HG03342 (cell line): ENCODE measurements at regions not wholly inside any gene's neighbourhood (a gene's known extent, or its start where the extent isn't known, plus 50 kb on each side); places are given as distances from the start of the nearest gene placed in this dataset.

Source experiments
- ATAC-seq: cut with Tn5 transposase; IDR thresholded peaks from one replicate; pipeline ENCODE4 v1.9.1; 2021; ENCODE audit warnings: mild to moderate bottlenecking, moderate library complexity; ENCODE audit not compliant: unreplicated experiment

- no peak for ATAC-seq
Observed at GRCh38 chr11:103622296-103622695, 414.1 kb upstream of the DDI1 start.

DNA sequence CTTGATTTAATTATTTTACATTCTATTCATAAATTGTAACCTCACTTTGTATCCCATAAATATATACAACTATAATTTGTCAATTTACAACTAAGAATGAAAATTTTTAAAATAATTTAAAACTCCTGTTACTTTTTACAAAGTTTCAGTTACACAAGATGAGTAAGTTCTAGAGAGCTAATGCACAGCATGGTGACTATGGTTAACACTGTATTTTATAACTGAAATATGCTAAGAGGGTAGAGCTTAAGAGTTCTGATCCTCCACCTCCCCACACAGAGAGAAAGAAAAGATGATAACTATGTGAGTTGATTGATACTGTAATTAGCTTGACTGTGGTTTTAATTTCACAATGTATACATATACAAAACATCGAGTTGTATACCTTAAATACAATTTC, 412.5 kb upstream of the DDI1 start:
- ATAC-seq = no peak

- no peak for ATAC-seq
Observed at GRCh38 chr11:103624708-103625623, 411.5 kb upstream of the DDI1 start.

- no peak for ATAC-seq
Observed at GRCh38 chr11:103625624-103625965, 410.8 kb upstream of the DDI1 start.

DNA sequence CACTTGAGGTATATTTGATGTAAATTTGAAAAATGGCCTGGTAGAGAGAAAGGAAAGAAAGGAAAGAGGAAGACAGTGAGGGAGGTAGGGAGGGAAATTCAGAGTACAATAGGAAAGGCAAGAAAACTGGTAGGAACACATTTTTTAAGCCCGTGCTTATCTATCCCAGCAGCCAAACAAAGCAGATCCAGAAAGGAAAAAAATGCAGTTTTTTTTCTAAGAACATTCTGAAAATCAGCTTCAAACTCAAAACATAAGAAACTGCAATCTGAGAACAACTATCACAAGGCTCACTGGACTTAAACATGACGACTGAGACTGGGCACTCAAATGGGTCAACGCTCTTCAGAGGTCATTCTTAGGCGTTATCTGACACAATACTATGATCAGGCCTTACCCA, 408.3 kb upstream of the DDI1 start:
- no peak for ATAC-seq

DNA sequence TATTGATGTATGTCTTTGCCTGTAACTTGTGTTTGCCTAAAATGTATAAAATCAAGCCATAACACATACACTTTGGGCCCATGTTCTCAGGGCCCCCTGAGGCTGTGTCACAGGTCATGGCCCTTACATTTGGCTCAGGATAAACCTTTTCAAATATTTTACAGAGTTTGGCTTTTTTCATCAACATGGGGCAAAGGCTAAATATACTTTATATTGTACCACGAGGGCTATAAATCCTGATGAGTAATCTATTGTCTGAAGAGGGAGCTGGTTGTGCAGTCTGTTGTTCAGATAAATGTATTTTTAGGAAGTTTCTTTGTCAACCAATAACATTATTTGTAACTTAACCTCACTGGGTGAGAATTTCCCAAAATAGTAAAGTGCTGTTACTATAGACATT, 404.6 kb upstream of the DDI1 start:
- no peak for ATAC-seq

GRCh38 chr11:103633068-103633788, 403.2 kb upstream of the DDI1 start:
- ATAC-seq = no peak

DNA sequence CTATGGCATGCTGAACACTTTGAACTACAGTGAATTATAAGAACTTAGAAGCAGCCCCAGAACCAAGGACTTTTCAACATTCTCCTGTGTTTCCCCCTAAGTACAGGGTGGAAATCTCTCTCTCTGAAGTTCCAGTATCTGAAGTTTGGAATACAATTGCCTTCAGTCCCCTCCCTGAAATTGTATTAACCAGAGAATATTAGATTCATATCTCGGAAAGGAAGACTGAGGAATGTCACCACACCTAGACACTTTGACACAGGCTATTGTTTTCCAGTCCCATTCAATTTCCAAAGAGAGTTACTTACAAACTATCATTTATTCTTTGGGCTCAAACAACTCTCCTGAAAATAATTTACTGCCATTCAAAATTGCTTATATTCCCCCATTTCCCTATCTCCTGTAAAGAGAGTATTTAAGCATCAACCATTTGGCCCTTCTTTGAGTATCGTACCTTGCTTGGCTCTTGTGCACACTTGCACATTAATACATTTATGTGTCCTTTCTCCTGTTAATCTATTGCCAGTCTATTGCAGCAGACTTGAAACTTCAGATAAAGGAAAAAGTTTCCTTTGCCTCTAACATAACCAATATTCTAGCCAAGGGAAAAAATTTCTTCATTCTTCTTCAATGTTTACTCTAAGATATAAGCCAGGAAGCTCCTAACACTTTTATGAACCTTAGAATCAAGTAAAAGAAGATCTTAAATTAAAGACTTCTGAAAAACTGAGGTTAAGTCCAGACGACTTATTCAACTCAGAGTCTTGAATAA, 402.4 kb upstream of the DDI1 start:
- no peak for ATAC-seq

DNA sequence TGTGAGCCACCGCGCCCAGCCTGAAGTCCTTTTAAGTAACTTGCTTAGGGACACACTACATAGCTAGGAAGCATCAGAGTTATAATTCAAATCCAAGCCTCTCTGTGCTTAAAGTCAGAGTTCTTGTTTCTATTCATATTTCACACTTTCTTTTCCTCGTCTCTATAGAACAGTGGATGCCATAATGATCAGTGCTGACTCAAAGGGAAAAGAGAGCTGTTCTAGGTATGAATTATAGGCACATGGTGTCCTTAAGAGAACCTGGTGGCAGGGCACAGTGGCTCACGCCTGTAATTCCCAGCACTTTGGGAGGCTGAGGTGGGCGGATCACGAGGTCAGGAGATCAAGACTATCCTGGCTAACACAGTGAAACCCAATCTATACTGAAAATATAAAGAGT, 400.2 kb upstream of the DDI1 start:
- ATAC-seq = no peak

DNA sequence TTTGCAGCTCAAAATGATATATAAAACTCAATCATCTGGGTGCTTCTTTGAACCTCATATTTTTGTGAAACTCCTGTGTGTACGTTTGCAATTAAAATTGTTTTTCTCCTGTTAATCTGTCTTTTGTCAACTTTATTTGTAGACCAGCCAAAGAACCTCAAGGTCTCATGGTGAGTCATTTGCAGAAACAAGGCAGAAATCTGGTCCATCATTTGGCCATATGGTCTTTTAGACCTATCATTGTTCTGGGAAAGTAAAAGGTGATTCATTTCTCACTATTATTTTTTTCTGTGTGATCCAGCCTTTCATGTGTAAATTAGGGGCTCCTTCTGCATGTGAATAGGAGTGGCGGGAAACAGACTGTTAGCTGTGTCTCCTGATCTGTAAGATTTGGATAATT, 399.1 kb upstream of the DDI1 start:
- no peak for ATAC-seq

DNA sequence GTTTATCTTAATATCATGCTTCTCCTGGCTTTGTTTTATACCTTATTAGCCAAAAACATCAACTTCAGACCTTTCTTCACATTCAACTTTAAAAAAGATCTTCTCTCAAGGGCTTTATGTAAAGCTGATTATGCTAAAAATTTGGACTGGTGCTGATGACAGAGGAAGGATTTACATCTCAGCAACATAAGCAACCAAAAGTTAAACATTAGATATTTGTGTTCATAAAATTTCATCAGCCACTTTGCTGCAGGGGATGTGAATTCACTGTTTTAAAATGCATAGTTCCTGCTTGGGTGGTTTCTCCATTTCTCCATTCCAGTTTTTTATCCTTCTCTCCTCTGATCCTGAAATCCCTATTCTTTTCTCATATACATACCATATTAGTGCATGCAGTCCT, 398.6 kb upstream of the DDI1 start:
- no peak for ATAC-seq

DNA sequence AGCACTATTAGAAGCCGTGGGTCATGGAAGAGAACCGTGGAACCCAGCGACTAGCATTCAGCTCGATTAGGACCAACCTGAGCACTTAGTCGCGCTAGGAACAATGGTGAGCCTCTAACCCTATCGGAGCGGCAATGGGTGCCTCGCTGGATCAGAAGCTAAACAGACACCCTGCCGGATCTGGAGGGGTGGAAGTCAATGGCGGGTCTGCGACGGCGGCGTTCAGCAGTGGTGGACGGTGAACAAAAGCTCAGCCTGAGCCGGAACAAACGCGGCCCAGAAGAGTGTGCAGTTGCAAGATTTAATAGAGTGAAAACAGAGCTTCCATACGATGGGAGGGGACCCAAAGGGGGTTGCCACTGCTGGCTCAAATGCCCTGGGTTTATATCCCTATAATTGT, 391.8 kb upstream of the DDI1 start:
- ATAC-seq = no peak

DNA sequence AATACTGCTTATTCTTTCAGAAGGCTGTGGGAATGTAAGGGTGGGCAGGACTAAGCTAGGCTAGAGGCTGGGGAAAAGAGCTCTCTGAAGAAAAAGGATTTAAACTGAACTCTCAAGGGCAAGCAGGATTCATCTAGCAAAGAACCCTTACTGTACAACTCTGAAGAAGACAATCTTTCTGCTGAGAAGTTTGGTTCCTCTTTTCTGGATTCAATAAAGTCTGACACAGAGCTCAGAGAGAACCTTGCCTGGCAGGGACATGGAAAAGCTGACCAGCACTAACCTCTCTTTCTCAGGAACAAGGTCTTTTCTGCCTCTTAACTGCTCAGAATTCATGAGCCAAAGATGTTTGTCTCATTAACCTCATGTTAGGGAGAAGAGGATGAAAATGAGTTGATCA, 388.4 kb upstream of the DDI1 start:
- ATAC-seq = no peak

- no peak for ATAC-seq
Observed at GRCh38 chr11:103648670-103649400, 387.6 kb upstream of the DDI1 start.

GRCh38 chr11:103649401-103649895, 387.0 kb upstream of the DDI1 start:
- ATAC-seq = no peak

GRCh38 chr11:103650330-103650729, 386.1 kb upstream of the DDI1 start:
- no peak for ATAC-seq

DNA sequence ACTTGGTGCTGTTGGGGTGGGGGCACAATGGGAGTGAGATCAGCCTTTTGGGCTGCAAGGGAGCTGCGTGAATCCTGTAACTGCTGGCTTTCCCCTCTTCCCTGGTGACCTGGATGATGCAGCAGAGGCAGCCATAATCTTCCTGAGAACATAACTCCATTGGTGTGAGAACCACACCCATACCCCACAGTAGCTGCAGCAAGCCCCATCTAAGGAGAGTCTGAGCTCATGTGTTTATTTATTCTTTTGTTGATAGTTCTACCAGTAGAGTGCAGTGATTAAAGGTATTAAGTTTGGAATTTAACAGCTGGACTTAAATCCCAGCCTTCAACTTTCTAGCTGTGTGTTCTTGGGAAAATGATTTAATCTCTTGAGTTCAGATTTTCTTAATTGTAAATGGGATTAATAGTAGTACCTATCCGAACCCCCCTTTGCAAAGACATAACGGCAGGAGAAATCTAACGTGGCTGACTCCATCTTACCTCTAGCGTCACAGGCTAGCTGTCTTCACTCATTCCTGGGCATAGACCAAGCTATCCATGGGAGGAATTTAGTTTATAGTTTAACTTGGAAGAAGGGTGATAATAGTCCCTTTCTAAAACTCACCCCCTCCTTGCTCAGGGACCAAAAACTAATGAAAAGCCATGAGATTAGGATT, 385.0 kb upstream of the DDI1 start:
- no peak for ATAC-seq

DNA sequence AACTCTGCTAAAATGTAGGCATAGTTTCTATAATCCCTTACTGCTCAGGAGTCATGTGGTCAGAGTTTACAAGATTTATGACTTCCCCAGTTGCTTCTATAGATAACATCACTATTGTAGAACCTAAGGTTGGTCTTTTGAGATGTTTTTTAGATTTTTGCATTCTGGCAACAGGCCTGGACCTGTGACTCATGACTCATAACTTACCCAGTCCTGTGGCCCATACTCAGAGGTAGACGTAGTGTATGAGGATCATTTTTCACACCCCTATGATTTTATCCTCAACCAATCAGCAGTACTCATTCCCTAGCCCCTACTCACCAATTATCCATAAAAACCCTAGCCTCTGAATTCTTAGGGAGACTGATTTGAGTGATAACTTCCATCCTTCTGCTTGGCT, 384.4 kb upstream of the DDI1 start:
- no peak for ATAC-seq

- no peak for ATAC-seq
Observed at GRCh38 chr11:103656382-103656781, 380.1 kb upstream of the DDI1 start.

GRCh38 chr11:103659206-103659618, 377.2 kb upstream of the DDI1 start:
- ATAC-seq = no peak
